ENCODE measurements at regions not wholly inside any gene's neighbourhood (a gene's known extent, or its start where the extent isn't known, plus 50 kb on each side); places are given as distances from the start of the nearest gene placed in this dataset.

- TF ChIP-seq, protein P1, sequence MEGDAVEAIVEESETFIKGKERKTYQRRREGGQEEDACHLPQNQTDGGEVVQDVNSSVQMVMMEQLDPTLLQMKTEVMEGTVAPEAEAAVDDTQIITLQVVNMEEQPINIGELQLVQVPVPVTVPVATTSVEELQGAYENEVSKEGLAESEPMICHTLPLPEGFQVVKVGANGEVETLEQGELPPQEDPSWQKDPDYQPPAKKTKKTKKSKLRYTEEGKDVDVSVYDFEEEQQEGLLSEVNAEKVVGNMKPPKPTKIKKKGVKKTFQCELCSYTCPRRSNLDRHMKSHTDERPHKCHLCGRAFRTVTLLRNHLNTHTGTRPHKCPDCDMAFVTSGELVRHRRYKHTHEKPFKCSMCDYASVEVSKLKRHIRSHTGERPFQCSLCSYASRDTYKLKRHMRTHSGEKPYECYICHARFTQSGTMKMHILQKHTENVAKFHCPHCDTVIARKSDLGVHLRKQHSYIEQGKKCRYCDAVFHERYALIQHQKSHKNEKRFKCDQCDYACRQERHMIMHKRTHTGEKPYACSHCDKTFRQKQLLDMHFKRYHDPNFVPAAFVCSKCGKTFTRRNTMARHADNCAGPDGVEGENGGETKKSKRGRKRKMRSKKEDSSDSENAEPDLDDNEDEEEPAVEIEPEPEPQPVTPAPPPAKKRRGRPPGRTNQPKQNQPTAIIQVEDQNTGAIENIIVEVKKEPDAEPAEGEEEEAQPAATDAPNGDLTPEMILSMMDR (IDR thresholded peaks at IDR 0.05; ENCODE audit: low read length) = peak; percentile 65
- no peak for TF ChIP-seq EZH2 (IDR thresholded peaks at IDR 0.05; ENCODE audit: borderline replicate concordance, low read length)
Measured at GRCh38 chrX:4547213-4547836, 833.9 kb upstream of the PRKX start.

Data from OCI-LY1 (cell line).